ENCODE measurements at regions not wholly inside any gene's neighbourhood (a gene's known extent, or its start where the extent isn't known, plus 50 kb on each side); places are given as distances from the start of the nearest gene placed in this dataset.
A peak's percentile ranks its signal among the peaks of the same experiment; 100 is the strongest.

GRCh38 chr12:107284692-107285091, 191.3 kb upstream of the CRY1 start:
- no peak for FAIRE-seq

GRCh38 chr12:107287436-107288413, 194.4 kb upstream of the CRY1 start:
- TF ChIP-seq CTCF (IDR thresholded peaks at IDR 0.05): no peak
- H3K36me3 ChIP-seq: no peaks in the 10 kb centered on the region
- WGBS, 2 donors: 52 to 63% methylated on average over 11 of the region's 11 CpGs
- no peak overlapping the region for H3K27ac ChIP-seq
- no peak for DNase-seq
- FAIRE-seq: no peak
- no peaks in the 10 kb centered on the region for H3K9me3 ChIP-seq
- no peak overlapping the region for H3K4me3 ChIP-seq
- no peaks in the 10 kb centered on the region for H3K27me3 ChIP-seq
- no peaks in the 10 kb centered on the region for H3K4me1 ChIP-seq
- intact Hi-C loops (cut with DNase I): no loop called here
- ATAC-seq: no peak

More at GRCh38 chr12:107284692-107285091, 191.3 kb upstream of the CRY1 start:
- H3K4me1 ChIP-seq: no peaks in the 10 kb centered on the region
- TF ChIP-seq CTCF (IDR thresholded peaks at IDR 0.05): no peak
- no peak for ATAC-seq
- H3K36me3 ChIP-seq: no peaks in the 10 kb centered on the region
- 91 to 100% methylated on average over 2 of the region's 2 CpGs for WGBS, 2 donors
- H3K4me3 ChIP-seq: no peak overlapping the region
- no peak overlapping the region for H3K27ac ChIP-seq
- no peak for DNase-seq
- intact Hi-C loops (cut with DNase I): no loop called here
- H3K9me3 ChIP-seq: no peaks in the 10 kb centered on the region
- H3K27me3 ChIP-seq: no peaks in the 10 kb centered on the region

- no peak overlapping the region for H3K27ac ChIP-seq
- peak in 1 of 4 donors; percentile 23 for ATAC-seq
- intact Hi-C loops (cut with DNase I): no loop called here
- 63 to 69% methylated on average over 15 of the region's 15 CpGs for WGBS, 2 donors
- TF ChIP-seq CTCF (IDR thresholded peaks at IDR 0.05): no peak
- H3K9me3 ChIP-seq: no peaks in the 10 kb centered on the region
- no peak overlapping the region for H3K4me3 ChIP-seq
- no peaks in the 10 kb centered on the region for H3K4me1 ChIP-seq
- H3K27me3 ChIP-seq: no peaks in the 10 kb centered on the region
- H3K36me3 ChIP-seq: no peaks in the 10 kb centered on the region
- no peak for DNase-seq
- FAIRE-seq: no peak
Observed at GRCh38 chr12:107288414-107289127, 195.2 kb upstream of the CRY1 start.

- DNase-seq: no peak
- Histone ChIP-seq H3K27ac (no peak overlapping the region), H3K4me1 (no peaks in the 10 kb centered on the region), H3K4me3 (no peak overlapping the region), H3K36me3 (no peaks in the 10 kb centered on the region), H3K27me3 (no peaks in the 10 kb centered on the region), H3K9me3 (no peaks in the 10 kb centered on the region)
- 64 to 65% methylated on average over 7 of the region's 7 CpGs for WGBS, 2 donors
- TF ChIP-seq CTCF (IDR thresholded peaks at IDR 0.05): no peak
- intact Hi-C loops (cut with DNase I): no loop called here
- no peak for FAIRE-seq
- no peak for ATAC-seq
Observed at GRCh38 chr12:107291018-107291417, 197.7 kb upstream of the CRY1 start.
